HG03103 (cell line): ENCODE measurements at regions not wholly inside any gene's neighbourhood (a gene's known extent, or its start where the extent isn't known, plus 50 kb on each side); places are given as distances from the start of the nearest gene placed in this dataset.

Experiments used
- ATAC-seq: cut with Tn5 transposase; IDR thresholded peaks from one replicate; pipeline ENCODE4 v1.9.1; 2021; ENCODE audit warnings: low read depth; ENCODE audit not compliant: unreplicated experiment

DNA sequence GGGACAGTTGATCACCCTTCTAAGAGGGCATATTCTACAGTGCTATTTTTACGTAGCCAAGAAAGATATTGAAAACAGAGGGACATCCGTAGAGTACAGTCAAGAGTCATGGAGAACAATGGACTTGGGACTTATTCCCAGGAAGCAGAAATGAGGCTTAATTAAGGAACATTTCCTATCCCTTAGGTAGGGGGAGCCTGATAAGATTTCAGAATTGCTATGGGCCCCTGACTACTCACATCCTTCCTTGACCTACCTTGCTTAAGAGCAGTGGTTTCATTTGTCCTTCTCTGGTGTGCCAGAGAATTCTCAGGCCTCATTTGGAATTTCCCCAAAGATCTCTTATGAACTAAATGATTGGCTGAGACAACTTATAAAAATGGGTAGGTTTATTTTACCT, 189.5 kb upstream of the DTNBP1 start:
- no peak for ATAC-seq

DNA sequence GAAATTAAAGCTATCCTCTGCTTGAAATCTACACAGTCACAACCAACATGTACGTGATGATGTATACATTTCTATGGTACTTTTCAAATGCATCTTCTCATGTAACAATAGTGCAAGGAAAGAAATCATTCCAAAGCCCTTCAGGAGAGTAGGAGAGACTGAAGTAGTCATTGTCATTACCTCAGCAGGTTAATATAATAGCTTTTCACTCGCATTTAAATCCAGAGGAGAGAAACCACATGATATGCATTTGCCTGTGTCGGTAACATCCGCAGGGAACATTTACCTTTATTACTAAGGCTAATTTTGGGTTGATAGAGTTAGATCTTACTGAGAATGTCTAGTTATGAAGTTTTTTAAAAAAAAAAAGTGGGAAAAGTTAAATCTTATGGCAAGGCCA, 186.6 kb upstream of the DTNBP1 start:
- ATAC-seq, result no peak

DNA sequence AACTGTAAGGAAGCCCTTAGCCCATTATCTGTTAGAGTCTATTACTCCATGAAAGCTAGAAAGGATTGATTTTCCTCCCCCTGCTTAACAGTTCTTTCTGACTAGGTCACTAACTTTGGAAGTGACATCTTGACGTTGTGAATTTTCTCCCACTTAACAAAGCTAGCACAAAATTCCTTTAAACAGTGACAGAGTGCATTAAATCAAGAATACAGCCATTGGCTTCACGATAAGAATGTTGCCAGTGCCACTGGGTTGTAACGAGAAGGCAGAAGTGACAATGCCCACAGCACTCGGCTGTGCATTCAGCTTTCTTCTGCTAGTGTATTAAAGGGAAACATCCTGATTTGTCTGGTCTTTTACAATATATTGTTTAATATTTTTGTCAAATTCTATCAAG, 182.7 kb upstream of the DTNBP1 start:
- ATAC-seq, result no peak

DNA sequence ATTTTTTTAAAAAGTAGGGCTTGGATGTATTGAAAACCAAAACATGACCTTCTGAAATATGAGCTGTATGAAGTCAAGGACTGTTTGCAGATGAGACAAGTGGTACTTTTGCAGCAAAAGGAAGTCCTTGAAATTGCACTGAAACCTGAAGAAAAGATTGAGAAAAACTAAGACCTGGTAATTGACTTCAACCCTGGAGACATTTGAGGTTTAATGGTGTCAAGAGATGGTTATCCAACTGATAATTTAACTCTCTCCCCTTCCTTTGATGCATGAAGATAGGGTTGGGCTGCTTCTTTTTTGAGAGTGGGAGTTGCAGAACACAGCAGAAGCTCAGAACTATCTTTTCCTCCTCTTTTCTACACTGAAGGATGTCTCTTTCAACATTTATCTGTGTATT, 180.9 kb upstream of the DTNBP1 start:
- ATAC-seq, result no peak

DNA sequence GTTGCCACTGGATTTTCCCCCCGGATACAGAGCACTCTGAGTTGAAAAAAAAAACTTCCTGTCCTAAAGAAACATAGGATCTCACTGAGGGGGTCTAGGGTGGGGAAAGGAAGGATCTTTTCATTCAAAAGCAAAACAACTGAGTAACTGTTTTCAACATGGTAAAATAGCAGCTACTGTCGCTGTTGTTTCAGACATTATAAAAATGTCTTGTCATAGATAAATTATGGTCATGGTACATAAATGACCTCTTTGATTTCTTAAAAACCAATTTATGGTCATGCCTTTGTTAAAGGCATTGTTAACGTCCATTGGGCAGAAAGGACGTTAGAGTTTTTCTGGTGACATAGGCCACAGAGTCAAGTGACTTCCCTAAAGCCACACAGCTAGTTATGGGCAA, 180.4 kb upstream of the DTNBP1 start:
- ATAC-seq, result no peak

DNA sequence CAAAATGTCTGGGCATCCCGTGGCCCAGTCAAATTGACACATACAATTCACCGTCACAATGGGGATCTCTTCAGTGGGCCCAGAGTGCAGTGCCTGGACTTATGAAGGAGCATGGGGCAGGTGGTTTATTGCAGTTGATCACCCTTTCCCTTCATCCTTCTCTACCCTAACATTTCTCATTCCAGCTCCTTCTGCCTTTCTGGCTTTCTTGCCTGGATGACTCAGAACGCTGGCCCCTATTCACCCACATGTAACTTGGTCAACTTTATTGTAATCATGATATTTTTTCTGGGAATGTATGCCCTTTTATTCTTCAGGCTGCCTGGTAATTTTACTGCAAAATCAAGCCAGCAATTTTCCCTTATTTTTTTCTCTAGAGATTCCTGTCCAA, 179.9 kb upstream of the DTNBP1 start:
- ATAC-seq, result no peak

DNA sequence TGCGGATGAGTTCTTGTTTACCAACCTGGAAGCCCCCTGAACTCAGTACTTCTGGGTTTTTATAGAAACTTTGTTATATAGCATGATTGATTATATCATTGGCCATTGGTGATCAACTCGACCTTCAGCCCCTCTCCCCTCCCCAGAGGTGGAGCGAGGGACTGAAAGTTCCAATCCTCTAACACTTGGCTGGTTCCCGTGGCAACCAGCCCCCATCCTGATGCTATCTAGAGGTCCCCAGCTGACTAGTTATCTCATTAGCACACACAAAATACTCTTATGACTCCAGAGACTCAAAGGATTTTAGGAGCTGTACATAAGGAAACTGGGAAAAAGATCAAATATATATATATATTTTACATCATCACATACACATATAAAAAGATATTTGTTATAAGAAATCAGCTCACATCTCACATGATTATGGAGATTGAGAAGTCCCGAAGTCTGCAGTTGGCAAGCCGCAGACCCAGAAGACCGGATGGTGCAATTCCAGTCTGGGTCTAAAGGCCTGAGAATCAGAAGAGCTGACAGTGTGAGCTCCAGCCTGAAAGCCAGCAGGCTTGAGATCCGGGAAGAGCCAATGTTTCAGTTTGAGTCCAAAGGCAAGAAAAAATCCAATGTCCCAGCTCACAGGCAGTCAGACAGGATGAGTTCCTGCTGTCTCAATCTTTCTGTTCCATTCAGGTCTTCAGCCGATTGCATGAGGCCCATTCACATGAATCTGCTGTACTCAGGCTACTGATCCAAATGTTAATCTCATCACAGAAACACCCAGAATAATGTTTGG, 179.3 kb upstream of the DTNBP1 start:
- ATAC-seq, result no peak

DNA sequence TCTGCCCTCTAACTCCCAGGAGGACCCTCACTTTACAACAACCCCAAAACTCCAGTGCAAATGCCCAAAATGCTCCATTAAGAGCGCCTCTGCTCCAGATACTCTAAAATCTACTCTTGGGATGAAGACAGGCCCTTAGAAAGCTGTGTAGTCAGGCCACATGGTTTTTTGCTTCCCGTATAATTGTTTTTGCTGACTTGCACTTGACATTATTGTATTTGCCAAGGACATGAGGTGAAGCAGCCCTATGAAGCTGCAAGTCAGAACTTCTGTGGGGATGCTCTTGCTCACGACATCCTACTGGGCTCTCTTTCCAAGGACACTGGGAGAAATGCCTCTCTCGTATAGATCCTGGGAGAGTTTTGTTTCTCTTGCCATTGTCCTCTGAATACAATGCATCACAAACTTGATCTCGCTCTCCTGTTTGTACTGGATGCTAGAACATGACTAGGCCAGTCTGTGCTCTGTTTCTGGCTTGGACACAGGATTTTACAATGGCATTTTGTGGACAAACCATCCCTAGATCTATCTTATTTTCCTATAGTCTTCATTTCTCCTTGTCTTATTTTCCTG, 177.2 kb upstream of the DTNBP1 start:
- ATAC-seq, result no peak

DNA sequence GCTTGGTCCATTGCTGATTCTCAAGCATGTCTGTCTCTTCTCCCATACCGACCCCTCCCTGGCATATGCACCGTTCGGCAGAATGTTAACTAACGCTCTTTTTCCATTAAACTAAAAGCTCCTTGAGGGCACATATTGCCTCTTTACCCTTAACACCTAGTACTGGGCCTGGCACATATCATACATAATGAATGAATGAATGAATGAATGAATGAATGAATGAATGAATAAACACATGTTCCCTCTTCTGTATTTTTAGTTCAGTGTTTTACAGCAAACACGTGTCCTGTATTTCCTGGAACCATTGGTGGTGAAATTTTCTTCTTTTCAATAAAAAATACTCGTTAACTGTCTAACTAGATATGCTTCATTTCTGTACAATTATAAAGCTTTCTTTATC, 174.4 kb upstream of the DTNBP1 start:
- ATAC-seq, result no peak

DNA sequence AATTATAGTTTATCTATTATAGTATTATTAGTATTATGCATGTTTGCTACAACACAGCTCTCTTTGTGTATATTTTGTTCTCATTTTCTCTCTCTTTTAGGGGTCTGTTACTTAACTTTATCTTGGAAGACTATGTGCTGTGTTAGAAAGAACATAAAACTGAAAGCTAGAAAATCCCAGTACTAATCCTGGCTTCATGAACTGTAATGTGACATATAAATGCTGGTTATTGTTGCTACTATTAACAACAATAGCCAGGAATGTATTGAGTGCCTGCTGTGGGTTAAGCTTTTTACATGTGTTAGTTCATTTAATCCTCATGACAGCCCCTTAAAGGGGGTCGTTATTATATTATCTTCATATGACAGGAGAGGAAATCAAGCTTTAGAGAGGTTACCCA, 170.0 kb upstream of the DTNBP1 start:
- ATAC-seq, result no peak

DNA sequence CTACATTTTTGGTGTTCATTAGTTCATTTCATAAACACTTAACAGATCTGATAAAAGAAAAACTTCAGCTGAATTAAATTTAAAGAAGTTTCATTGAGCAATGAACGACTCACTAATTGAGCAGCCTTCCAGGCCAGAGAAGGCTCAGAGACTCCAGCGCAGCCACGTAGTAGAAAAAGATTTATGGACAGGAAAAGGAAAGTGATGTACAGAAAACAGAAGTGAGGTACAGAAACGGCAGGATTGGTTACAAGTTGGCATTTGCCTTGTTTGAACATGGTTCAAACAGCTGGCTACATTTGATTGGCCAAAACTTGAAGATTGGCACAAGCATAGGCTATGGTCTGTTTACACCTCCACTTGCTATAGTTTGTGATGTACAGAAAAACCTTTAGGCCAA, 166.3 kb upstream of the DTNBP1 start:
- ATAC-seq, result no peak

DNA sequence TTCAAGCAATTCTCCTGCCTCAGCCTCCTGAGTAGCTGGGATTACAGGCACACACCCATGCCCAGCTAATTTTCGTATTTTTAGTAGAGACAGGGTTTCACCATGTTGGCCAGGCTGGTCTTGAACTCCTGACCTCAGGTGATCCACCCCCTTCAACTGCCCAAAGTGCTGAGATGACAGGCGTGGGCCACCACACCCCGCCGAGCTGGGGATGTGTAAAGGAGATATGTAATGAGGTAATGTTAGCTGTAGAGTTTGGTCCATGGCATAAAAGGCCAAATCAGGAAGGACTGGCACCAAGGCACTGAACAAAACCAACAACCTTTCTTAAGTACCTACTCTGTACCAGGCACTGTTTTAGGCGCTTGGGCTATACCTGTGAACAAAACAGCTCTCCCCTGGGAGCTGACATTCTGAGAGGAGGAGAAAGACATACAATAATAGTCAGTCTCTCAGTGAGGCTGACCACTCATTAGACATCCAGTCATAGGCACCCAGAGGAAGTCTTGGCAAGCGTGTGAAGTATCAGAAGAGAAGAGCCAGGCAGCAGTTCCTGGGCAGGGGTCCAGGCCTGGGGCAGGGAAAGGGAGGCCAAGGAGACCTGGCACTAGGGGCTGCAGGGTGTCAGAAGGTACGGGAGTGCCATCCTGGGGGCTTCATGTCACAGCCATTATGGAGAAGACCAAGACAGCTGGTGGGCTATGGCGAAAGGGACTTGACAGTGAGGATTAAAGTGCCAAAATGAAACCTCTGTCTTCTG, 164.8 kb upstream of the DTNBP1 start:
- no peak for ATAC-seq

DNA sequence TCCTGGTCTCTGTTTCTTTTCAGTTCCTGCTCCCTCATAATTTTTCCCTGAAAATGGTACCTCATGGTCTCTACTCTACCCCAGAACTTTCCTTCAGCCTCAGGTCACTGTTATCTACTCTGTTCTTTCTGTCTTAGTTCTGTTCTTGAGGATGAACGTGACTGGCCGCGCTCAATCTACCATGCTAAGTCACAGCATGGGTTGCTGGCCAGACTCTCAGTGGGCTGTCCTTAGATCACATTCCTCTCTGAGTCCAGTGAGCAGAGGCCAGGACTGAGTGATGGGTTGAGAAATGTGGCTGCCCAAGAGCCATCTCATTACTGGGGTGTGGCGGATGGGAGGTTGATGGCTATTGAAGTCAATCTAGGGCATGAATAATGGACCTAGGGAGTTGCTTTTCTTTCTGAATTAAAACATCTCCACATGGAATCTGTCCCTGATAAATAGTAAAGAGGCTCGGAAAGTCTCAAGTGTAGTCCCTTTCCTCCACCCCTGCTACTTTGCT, 164.0 kb upstream of the DTNBP1 start:
- ATAC-seq, result no peak

DNA sequence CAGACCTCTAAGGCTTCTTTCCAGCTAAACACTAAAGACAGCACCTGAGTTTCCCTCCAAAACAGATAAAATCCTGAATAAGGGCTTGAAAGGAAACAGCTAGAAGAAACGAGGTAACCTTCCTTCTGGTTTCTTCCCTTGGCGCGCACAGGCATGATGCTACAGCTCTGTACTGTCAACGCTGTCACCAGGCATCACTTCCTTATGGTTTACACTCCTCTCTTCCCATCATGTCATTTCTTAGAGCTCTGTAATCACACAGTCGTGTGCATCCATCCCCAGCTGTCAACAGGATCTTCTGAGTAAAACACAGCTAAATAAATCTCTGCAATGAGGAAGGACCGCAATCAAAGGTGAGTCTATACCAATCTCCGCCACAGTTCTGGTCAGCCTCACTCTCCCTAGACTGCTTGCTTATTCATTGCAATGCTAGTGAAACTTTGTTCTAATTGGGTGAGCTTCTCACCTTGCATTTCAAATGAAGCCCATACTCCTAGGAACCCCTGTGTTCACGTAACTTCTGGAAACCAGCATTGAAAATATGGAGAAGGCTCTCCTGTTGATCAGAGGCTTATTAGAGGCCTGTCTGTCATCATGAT, 162.6 kb upstream of the DTNBP1 start:
- ATAC-seq, result no peak

DNA sequence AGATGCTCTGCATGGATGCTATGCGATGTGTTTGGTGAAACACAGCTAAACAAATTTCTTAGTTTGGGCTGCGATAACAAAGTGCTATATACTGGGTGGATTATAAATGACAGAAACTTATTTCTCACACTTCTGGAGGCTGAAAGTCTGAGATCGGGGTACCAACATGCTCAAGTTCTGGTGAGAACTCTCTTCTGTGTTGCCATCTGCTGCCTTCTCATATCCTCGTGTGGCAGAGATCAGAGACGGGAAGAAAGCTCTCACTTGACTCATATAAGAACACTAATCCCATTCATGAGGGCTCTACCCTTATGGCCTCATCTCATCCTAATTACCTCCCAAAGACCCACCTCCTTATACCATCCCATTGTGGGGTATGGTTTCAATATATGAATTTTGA, 162.0 kb upstream of the DTNBP1 start:
- no peak for ATAC-seq

DNA sequence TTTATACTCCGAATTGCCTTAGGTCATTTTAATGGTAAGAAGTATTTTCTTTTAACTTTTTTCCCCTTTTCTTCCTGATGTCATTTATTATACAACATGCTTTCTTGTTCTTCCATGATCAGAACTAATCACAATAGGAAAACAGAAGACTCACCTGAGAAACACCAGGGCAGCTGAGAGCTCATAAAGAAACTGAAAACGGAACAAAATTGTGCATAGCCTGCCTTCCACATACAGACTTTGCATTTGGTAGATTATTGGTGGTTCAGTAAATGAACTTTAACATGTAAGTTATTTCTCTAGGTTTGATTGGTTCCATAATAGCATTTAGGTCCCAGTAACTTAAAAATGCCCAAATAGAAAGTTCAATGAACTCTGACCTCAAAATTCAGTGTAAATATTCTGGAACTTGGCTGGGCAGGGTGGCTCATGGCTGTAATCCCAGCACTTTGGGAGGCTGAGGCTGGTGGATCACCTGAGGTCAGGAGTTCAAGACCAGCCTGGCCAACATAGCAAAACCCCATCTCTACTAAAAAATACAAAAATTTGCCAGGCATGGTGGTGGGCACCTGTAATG, 161.1 kb upstream of the DTNBP1 start:
- ATAC-seq, result no peak

DNA sequence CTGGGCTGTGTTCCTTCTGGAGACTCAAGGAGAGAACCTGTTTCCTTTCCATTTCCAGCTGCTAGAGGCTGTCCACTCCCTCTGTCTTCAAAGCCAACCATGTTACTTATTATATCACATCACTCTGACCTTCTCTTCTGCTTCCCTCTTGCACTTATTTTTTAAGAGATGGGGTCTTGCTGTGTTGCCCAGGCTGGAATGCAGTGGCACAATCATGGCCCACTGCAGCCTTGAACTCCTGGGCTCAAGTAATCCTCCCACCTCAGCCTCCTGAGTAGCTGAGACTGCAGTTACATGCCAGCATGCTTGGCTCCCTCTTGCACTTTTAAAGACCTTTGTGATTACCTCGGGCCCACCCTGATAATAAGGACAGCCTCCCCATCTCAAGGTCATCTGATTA, 160.0 kb upstream of the DTNBP1 start:
- no peak for ATAC-seq

DNA sequence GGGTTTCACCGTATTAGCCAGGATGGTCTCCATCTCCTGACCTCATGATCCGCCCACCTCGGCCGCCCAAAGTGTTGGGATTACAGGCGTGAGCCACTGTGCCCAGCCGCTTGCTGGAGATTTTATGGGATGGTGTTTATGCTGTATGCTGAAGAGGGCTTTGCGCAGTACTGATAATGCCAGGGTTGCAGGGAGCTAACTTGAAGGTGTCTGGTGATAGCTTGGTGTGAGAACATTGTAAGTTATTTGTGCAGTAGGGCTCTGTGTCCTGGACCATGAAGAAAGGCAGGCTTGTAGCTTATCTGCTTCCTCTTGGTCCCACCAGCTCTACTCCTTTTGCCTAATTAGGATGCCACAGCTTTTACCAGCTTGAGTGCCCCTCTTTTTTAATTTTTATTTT, 157.0 kb upstream of the DTNBP1 start:
- ATAC-seq, result no peak

DNA sequence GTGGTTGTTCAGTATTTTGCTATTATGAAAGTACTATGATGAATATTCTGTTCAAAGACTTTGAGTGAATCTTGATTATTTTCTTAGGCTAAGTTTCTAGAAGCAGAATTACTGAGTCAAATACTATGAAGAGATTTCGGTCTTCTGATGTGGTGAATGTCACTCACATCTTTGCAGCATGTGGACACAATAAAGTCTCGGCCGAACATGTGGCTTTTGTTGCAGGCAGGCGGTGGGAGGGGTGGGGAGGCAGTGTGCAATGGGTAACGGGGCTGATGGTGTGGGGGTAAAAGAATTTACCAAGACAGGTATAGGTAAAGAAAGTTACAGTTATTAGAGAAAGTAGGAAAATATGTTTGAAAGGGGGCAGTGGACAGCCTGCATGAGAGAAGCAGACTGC, 156.4 kb upstream of the DTNBP1 start:
- no peak for ATAC-seq

DNA sequence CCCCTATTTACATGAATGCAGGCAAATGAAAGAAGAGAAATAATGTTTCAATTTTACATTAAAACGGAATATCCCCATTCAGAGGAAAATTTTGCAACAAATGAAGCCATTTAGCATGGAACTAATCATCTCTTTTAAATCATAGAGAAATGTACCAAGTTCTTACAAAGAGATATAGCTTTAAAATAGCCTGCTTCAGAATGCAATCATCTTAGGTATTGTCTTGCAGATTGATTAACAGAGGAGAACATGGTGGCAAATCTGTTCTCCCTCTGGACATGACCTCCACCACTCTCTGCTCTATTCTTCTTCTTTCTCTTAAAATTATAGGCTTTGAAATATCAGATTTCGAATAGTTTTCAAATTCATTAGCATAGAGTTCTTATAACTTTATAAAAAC, 155.7 kb upstream of the DTNBP1 start:
- no peak for ATAC-seq

DNA sequence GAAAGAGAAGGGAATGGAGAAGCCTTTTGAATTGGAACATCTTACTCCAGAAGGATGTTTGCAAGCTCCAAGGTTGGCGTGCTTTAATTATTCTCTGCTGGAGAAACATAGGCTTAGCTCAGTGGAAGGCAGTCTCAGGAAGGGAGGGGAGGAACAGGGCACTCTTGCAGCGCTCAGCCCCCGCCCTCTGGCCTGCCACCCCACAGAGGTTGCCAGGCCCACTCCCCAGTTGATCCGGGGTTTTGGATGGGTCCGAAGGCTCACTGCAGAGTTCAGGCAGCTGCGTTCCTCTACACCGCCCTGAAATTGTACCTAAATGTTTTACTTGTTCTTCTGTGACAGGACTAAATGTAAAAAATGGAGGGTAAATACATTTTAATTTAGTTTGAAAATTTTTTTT, 155.2 kb upstream of the DTNBP1 start:
- no peak for ATAC-seq
